ENCODE measurements at regions not wholly inside any gene's neighbourhood (a gene's known extent, or its start where the extent isn't known, plus 50 kb on each side); places are given as distances from the start of the nearest gene placed in this dataset.

GRCh38 chr7:47192978-47193377, 388.9 kb downstream of the TNS3 start:
- TF ChIP-seq EZH2 (IDR thresholded peaks at IDR 0.05; ENCODE audit: insufficient read depth, low read length) (no peak), CTCF (IDR thresholded peaks at IDR 0.05; ENCODE audit: insufficient read depth, low read depth, low read length) (no peak)
